Testis (tissue), 2 donors: ENCODE measurements at regions not wholly inside any gene's neighbourhood (a gene's known extent, or its start where the extent isn't known, plus 50 kb on each side); places are given as distances from the start of the nearest gene placed in this dataset.

Experiments
- DNase-seq: peaks from one replicate; pipeline ENCODE4 v3.0.0-alpha.2; 2019
- H3K27ac ChIP-seq, 2 donors: fragments of 200-600 bp; sonication (generic); one replicate each; pipeline ENCODE4 v1.5.1; 2019
- H3K27me3 ChIP-seq: fragments of 200-600 bp; sonication (generic); one replicate; pipeline ENCODE4 v1.5.1; 2019
- H3K36me3 ChIP-seq: fragments of 200-600 bp; sonication (generic); one replicate; pipeline ENCODE4 v1.5.1; 2017; ENCODE audit warnings: low read depth; ENCODE audit errors: missing control alignments
- H3K4me1 ChIP-seq: fragments of 200-600 bp; sonication (generic); one replicate; pipeline ENCODE4 v1.5.1; 2019
- H3K4me3 ChIP-seq, 2 donors: fragments of 200-600 bp; sonication (generic); one replicate each; pipeline ENCODE4 v1.5.1; 2017 to 2019
- H3K9me3 ChIP-seq: fragments of 200-600 bp; sonication (generic); one replicate; pipeline ENCODE4 v1.5.1; 2017
- POLR2A ChIP-seq: fragments of 450-650 bp; IDR thresholded peaks from one replicate; pipeline ENCODE4 v1.6.1; 2017; ENCODE audit warnings: antibody characterized with exemption, mild to moderate bottlenecking, moderate library complexity
- WGBS, 2 donors: methylation state at CpG; one replicate each; pipeline ENCODE4 v1.1.5; 2018; 5-methylcytosine and 5-hydroxymethylcytosine counted together
- intact Hi-C: fragments of 100-400 bp; cut with DNase I; formaldehyde crosslinking; loops from one replicate; pipeline ENCODE4 v1.15.1; 2023; ENCODE audit warnings: low total_unique reads
- TF ChIP-seq, protein P1 (sequence below), 3 experiments: fragments of 450-650 bp in 2 of 3; fragments of 200-600 bp in 1 of 3; sonication (generic) in 1 of 3; IDR thresholded peaks; one replicate each; pipeline ENCODE4 v1.5.1; 2016 to 2019; ENCODE audit warnings: antibody characterized with exemption in 3 of 3, mild to moderate bottlenecking in 2 of 3, moderate library complexity in 1 of 3

DNA sequence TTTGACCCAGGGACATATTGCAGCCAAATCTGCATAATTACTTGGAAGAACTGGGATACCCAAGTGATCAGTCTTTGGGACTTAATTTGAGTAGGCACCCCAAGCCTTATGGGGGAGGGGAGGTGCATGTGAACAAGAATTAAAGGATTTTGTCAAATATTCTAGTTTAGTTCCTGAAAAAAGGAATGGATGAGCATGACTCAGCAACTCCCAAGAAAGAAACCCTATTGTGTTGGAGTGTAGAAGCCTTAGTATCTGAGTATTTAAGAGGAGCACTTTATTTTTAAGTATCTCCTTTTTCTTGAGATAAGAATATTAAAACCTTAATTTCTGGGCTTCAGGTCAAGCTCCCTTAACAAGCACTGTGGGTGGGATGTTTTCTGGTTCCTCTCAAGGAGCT, 222.4 kb downstream of the CD47 start:
- TF ChIP-seq, protein P1, sequence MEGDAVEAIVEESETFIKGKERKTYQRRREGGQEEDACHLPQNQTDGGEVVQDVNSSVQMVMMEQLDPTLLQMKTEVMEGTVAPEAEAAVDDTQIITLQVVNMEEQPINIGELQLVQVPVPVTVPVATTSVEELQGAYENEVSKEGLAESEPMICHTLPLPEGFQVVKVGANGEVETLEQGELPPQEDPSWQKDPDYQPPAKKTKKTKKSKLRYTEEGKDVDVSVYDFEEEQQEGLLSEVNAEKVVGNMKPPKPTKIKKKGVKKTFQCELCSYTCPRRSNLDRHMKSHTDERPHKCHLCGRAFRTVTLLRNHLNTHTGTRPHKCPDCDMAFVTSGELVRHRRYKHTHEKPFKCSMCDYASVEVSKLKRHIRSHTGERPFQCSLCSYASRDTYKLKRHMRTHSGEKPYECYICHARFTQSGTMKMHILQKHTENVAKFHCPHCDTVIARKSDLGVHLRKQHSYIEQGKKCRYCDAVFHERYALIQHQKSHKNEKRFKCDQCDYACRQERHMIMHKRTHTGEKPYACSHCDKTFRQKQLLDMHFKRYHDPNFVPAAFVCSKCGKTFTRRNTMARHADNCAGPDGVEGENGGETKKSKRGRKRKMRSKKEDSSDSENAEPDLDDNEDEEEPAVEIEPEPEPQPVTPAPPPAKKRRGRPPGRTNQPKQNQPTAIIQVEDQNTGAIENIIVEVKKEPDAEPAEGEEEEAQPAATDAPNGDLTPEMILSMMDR (IDR thresholded peaks at IDR 0.05), result no peak
- TF ChIP-seq POLR2A, result no peak
- intact Hi-C loops, result no loop called here
- DNase-seq, result no peak
- Histone ChIP-seq H3K27me3 (no peaks in the 10 kb centered on the region), H3K4me3 (no peak overlapping the region), H3K9me3 (no peaks in the 10 kb centered on the region), H3K27ac (no peak overlapping the region), H3K36me3 (no peaks in the 10 kb centered on the region), H3K4me1 (no peaks in the 10 kb centered on the region)

DNA sequence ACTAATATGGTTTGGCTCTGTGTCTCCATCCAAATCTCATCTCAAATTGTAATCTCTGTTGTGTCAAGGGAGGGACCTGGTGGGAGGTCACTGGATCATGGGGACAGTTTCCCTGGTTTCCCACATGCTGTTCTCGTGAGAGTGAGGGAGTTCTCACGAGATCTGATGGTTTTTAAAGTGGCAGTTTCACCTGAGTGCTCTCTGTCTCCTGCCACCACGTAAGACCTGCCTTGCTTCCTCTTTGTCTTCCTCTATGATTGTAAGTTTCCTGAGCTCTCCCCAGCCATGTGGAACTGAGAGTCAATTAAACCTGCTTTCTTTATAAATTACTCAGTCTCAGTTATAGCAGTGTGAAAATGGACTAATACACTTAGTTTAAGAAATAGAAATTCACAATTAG, 228.9 kb downstream of the CD47 start:
- Histone ChIP-seq H3K4me1 (no peaks in the 10 kb centered on the region), H3K9me3 (no peaks in the 10 kb centered on the region), H3K27me3 (no peaks in the 10 kb centered on the region), H3K4me3 (no peak overlapping the region), H3K27ac (no peak overlapping the region), H3K36me3 (no peaks in the 10 kb centered on the region)
- DNase-seq, result no peak
- 51 to 53% methylated on average over 3 of the region's 3 CpGs for WGBS, 2 donors
- intact Hi-C loops, result no loop called here
- TF ChIP-seq POLR2A, result no peak
- TF ChIP-seq, protein P1 (IDR thresholded peaks at IDR 0.05), result no peak

DNA sequence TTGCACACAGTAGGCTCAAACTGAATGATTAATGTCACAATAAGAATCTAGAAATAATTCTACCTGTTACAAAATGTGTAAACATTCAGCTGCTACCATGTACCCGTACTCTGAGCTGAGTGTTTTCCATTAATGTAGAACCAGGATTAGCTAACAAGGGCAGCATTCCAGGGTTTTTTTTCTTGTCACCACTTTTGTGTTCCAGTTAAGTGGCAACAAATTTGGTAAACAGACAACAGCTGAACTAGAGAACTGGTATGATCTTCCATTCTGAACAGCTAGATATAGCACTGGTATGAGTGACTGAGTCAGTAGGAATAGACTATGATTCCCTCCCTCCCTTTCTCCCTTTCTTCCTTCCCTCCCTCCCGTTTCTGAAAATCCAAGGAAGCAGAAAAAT, 229.4 kb downstream of the CD47 start:
- 75 to 77% methylated on average over 2 of the region's 2 CpGs for WGBS, 2 donors
- H3K27ac ChIP-seq, result no peak overlapping the region
- H3K36me3 ChIP-seq, result no peaks in the 10 kb centered on the region
- TF ChIP-seq, protein P1 (IDR thresholded peaks at IDR 0.05), result no peak
- H3K4me3 ChIP-seq, result no peak overlapping the region
- no peak for DNase-seq
- intact Hi-C loops, result no loop called here
- no peaks in the 10 kb centered on the region for H3K27me3 ChIP-seq
- H3K9me3 ChIP-seq, result no peaks in the 10 kb centered on the region
- no peaks in the 10 kb centered on the region for H3K4me1 ChIP-seq
